ENCODE measurements at regions not wholly inside any gene's neighbourhood (a gene's known extent, or its start where the extent isn't known, plus 50 kb on each side); places are given as distances from the start of the nearest gene placed in this dataset.

- TF ChIP-seq POLR2A (IDR thresholded peaks at IDR 0.05) (no peak), CTCF (IDR thresholded peaks at IDR 0.05) (no peak)
Observed at GRCh38 chr5:44932922-44933585, 124.3 kb downstream of the MRPS30 start.

All from Peyer's patch (tissue), 4 donors.